ENCODE measurements at regions not wholly inside any gene's neighbourhood (a gene's known extent, or its start where the extent isn't known, plus 50 kb on each side); places are given as distances from the start of the nearest gene placed in this dataset.

DNA sequence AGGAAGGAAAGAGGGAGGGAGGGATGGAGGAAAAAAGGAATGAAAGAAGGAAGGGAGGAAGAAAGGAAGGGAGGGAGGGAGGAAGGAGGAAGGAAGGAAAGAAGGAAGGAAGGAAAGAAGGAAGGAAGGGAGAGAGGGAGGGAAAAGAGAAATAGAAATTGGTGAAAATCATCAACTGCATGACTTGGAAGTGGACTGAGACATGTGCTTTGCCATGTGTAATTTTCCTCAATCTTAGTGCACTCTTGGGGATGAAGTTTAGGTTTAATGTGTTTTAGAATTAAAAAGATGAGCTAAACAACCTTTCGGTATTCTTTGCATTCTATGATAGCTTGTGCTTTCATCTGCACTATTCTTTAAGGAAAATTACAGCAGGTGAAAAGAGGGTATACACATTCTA is 320.1 kb upstream of the GALNT5 start:
- Histone ChIP-seq H3K4me1 (ENCODE audit: control insufficient read depth, insufficient read depth, low read depth, low read length) (no peaks in the 10 kb centered on the region), H3K4me3 (ENCODE audit: insufficient read depth in 1 of 2, low read depth in 1 of 2, low read length in 2 of 2) (no peak overlapping the region), H3K9me3 (ENCODE audit: control insufficient read depth, low read length) (no peaks in the 10 kb centered on the region), H3K4me2 (ENCODE audit: low read length, poor library complexity, severe bottlenecking) (no peak overlapping the region), H3K9ac (ENCODE audit: low read length) (no peak overlapping the region), H3K18ac (ENCODE audit: low read depth in 1 of 2, low read length in 2 of 2) (no peak overlapping the region), H2BK120ac (ENCODE audit: low read depth, low read length) (no peak overlapping the region), H3K27ac (ENCODE audit: low read length, poor library complexity, severe bottlenecking) (no peak overlapping the region), H3K23ac (ENCODE audit: low read length in 2 of 2) (no peak overlapping the region), H2AFZ (ENCODE audit: low read depth, low read length) (no peak overlapping the region), H2AK5ac (ENCODE audit: low read length, severe bottlenecking) (no peak overlapping the region), H3K79me1 (replicated peaks; ENCODE audit: low read length, poor library complexity, severe bottlenecking) (no peaks in the 10 kb centered on the region), H2BK5ac (ENCODE audit: low read depth, low read length, poor library complexity, severe bottlenecking) (no peak overlapping the region), H4K91ac (ENCODE audit: low read length) (no peak overlapping the region), H2BK12ac (ENCODE audit: low read length in 2 of 2) (no peak overlapping the region), H3K14ac (ENCODE audit: low read length in 2 of 2) (no peak overlapping the region), H3K27me3 (ENCODE audit: control insufficient read depth in 1 of 2, insufficient read depth in 1 of 2, low read length in 2 of 2) (no peaks in the 10 kb centered on the region), H4K8ac (ENCODE audit: low read length) (no peak overlapping the region), H3K36me3 (ENCODE audit: control insufficient read depth in 1 of 2, insufficient read depth in 2 of 2, low read depth in 1 of 2, low read length in 2 of 2) (no peaks in the 10 kb centered on the region), H2BK15ac (ENCODE audit: low read depth, poor library complexity, severe bottlenecking) (no peak overlapping the region), H3K4ac (ENCODE audit: low read depth in 1 of 2, low read length in 2 of 2) (no peak overlapping the region)
- no CpG with 5 or more reads among the region's 1 CpG for WGBS
- no peak for DNase-seq

- Histone ChIP-seq H3K4me3 (ENCODE audit: insufficient read depth in 1 of 2, low read depth in 1 of 2, low read length in 2 of 2) (no peak overlapping the region), H3K4me2 (ENCODE audit: low read length, poor library complexity, severe bottlenecking) (no peak overlapping the region), H3K9ac (ENCODE audit: low read length) (no peak overlapping the region), H3K4me1 (ENCODE audit: control insufficient read depth, insufficient read depth, low read depth, low read length) (no peaks in the 10 kb centered on the region), H2AK5ac (ENCODE audit: low read length, severe bottlenecking) (no peak overlapping the region), H2BK12ac (ENCODE audit: low read length in 2 of 2) (no peak overlapping the region), H3K18ac (ENCODE audit: low read depth in 1 of 2, low read length in 2 of 2) (no peak overlapping the region), H2BK120ac (ENCODE audit: low read depth, low read length) (no peak overlapping the region), H3K36me3 (ENCODE audit: control insufficient read depth in 1 of 2, insufficient read depth in 2 of 2, low read depth in 1 of 2, low read length in 2 of 2) (no peaks in the 10 kb centered on the region), H4K8ac (ENCODE audit: low read length) (no peak overlapping the region), H2BK15ac (ENCODE audit: low read depth, poor library complexity, severe bottlenecking) (no peak overlapping the region), H3K4ac (ENCODE audit: low read depth in 1 of 2, low read length in 2 of 2) (no peak overlapping the region), H2AFZ (ENCODE audit: low read depth, low read length) (no peak overlapping the region), H3K23ac (ENCODE audit: low read length in 2 of 2) (no peak overlapping the region), H3K9me3 (ENCODE audit: control insufficient read depth, low read length) (no peaks in the 10 kb centered on the region), H2BK5ac (ENCODE audit: low read depth, low read length, poor library complexity, severe bottlenecking) (no peak overlapping the region), H4K91ac (ENCODE audit: low read length) (no peak overlapping the region), H3K14ac (ENCODE audit: low read length in 2 of 2) (no peak overlapping the region), H3K27me3 (ENCODE audit: control insufficient read depth in 1 of 2, insufficient read depth in 1 of 2, low read length in 2 of 2) (no peaks in the 10 kb centered on the region), H3K27ac (ENCODE audit: low read length, poor library complexity, severe bottlenecking) (no peak overlapping the region), H3K79me1 (replicated peaks; ENCODE audit: low read length, poor library complexity, severe bottlenecking) (no peaks in the 10 kb centered on the region)
- no peak for DNase-seq
- WGBS, result 58% methylated on average over 1 of the region's 2 CpGs
These were observed 312.6 kb upstream of the GALNT5 start for GRCh38 chr2:156944871-156945270.

DNA sequence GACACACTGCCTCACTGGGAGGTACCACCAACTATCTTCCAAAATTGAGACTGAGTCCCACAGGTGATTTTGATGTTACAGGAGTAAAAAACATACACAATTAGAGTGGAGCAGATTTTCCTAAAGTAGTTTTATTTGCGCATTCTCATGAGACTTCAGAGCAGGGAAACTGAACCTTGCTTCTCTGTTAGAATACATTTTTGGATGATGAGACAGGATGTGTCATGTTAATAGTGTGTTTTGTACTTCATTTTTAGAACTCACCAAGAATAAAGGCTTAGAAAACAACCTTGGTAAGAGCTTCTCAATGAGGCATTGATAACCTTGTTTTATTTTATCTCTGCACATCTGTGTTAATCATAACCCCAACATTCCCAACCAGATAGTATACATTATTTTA is 310.2 kb upstream of the GALNT5 start:
- Histone ChIP-seq H3K4ac (ENCODE audit: low read depth in 1 of 2, low read length in 2 of 2) (no peak overlapping the region), H3K79me1 (replicated peaks; ENCODE audit: low read length, poor library complexity, severe bottlenecking) (no peaks in the 10 kb centered on the region), H3K4me2 (ENCODE audit: low read length, poor library complexity, severe bottlenecking) (no peak overlapping the region), H3K27ac (ENCODE audit: low read length, poor library complexity, severe bottlenecking) (no peak overlapping the region), H2AFZ (ENCODE audit: low read depth, low read length) (no peak overlapping the region), H3K14ac (ENCODE audit: low read length in 2 of 2) (no peak overlapping the region), H3K9me3 (ENCODE audit: control insufficient read depth, low read length) (no peaks in the 10 kb centered on the region), H3K36me3 (ENCODE audit: control insufficient read depth in 1 of 2, insufficient read depth in 2 of 2, low read depth in 1 of 2, low read length in 2 of 2) (no peaks in the 10 kb centered on the region), H3K27me3 (ENCODE audit: control insufficient read depth in 1 of 2, insufficient read depth in 1 of 2, low read length in 2 of 2) (no peaks in the 10 kb centered on the region), H2BK12ac (ENCODE audit: low read length in 2 of 2) (no peak overlapping the region), H2BK5ac (ENCODE audit: low read depth, low read length, poor library complexity, severe bottlenecking) (no peak overlapping the region), H3K9ac (ENCODE audit: low read length) (no peak overlapping the region), H4K91ac (ENCODE audit: low read length) (no peak overlapping the region), H3K23ac (ENCODE audit: low read length in 2 of 2) (no peak overlapping the region), H2BK15ac (ENCODE audit: low read depth, poor library complexity, severe bottlenecking) (no peak overlapping the region), H4K8ac (ENCODE audit: low read length) (no peak overlapping the region), H3K4me3 (ENCODE audit: insufficient read depth in 1 of 2, low read depth in 1 of 2, low read length in 2 of 2) (no peak overlapping the region), H2AK5ac (ENCODE audit: low read length, severe bottlenecking) (no peak overlapping the region), H2BK120ac (ENCODE audit: low read depth, low read length) (no peak overlapping the region), H3K18ac (ENCODE audit: low read depth in 1 of 2, low read length in 2 of 2) (no peak overlapping the region), H3K4me1 (ENCODE audit: control insufficient read depth, insufficient read depth, low read depth, low read length) (no peaks in the 10 kb centered on the region)
- WGBS, result 79% methylated on average over 1 of the region's 1 CpG
- DNase-seq, result no peak

GRCh38 chr2:156955701-156956100 is 301.8 kb upstream of the GALNT5 start:
- Histone ChIP-seq H2AK5ac (ENCODE audit: low read length, severe bottlenecking) (no peak overlapping the region), H3K79me1 (replicated peaks; ENCODE audit: low read length, poor library complexity, severe bottlenecking) (no peaks in the 10 kb centered on the region), H3K27me3 (ENCODE audit: control insufficient read depth in 1 of 2, insufficient read depth in 1 of 2, low read length in 2 of 2) (no peaks in the 10 kb centered on the region), H3K14ac (ENCODE audit: low read length in 2 of 2) (no peak overlapping the region), H2BK15ac (ENCODE audit: low read depth, poor library complexity, severe bottlenecking) (no peak overlapping the region), H2BK120ac (ENCODE audit: low read depth, low read length) (no peak overlapping the region), H3K9ac (ENCODE audit: low read length) (no peak overlapping the region), H3K4me3 (ENCODE audit: insufficient read depth in 1 of 2, low read depth in 1 of 2, low read length in 2 of 2) (no peak overlapping the region), H3K4ac (ENCODE audit: low read depth in 1 of 2, low read length in 2 of 2) (no peak overlapping the region), H3K18ac (ENCODE audit: low read depth in 1 of 2, low read length in 2 of 2) (no peak overlapping the region), H2BK12ac (ENCODE audit: low read length in 2 of 2) (no peak overlapping the region), H3K27ac (ENCODE audit: low read length, poor library complexity, severe bottlenecking) (no peak overlapping the region), H2AFZ (ENCODE audit: low read depth, low read length) (no peak overlapping the region), H3K36me3 (ENCODE audit: control insufficient read depth in 1 of 2, insufficient read depth in 2 of 2, low read depth in 1 of 2, low read length in 2 of 2) (peaks cover 0 to 3% of the 10 kb centered on the region in 2 experiments), H4K91ac (ENCODE audit: low read length) (no peak overlapping the region), H3K23ac (ENCODE audit: low read length in 2 of 2) (no peak overlapping the region), H3K4me1 (ENCODE audit: control insufficient read depth, insufficient read depth, low read depth, low read length) (no peaks in the 10 kb centered on the region), H3K9me3 (ENCODE audit: control insufficient read depth, low read length) (peaks cover 17% of the 10 kb centered on the region), H4K8ac (ENCODE audit: low read length) (no peak overlapping the region), H2BK5ac (ENCODE audit: low read depth, low read length, poor library complexity, severe bottlenecking) (no peak overlapping the region), H3K4me2 (ENCODE audit: low read length, poor library complexity, severe bottlenecking) (no peak overlapping the region)
- 88% methylated on average over 1 of the region's 1 CpG for WGBS
- DNase-seq, result no peak
